GM12878 (cell line): ENCODE measurements at regions not wholly inside any gene's neighbourhood (a gene's known extent, or its start where the extent isn't known, plus 50 kb on each side); places are given as distances from the start of the nearest gene placed in this dataset.
A peak's percentile ranks its signal among the peaks of the same experiment; 100 is the strongest.

Experiments
- BCL11A ChIP-seq: IDR thresholded peaks from 2 replicates; pipeline ENCODE4 v1.6.1; 2011; ENCODE audit warnings: low read depth, low read length
- CHD4 ChIP-seq: fragments of 200-600 bp; sonication (generic); IDR thresholded peaks from 2 replicates; pipeline ENCODE4 v1.6.1; 2016; ENCODE audit warnings: mild to moderate bottlenecking
- FOS ChIP-seq: IDR thresholded peaks from 3 replicates; pipeline ENCODE4 v1.6.1; 2011; ENCODE audit warnings: borderline replicate concordance; ENCODE audit not compliant: insufficient read length; ENCODE audit errors: extremely low read depth
- HSF1 ChIP-seq: fragments of 150-350 bp; IDR thresholded peaks from 2 replicates; pipeline ENCODE4 v1.6.1; 2014; ENCODE audit warnings: mild to moderate bottlenecking, low read depth, low read length
- IRF5 ChIP-seq: fragments of 450-650 bp; IDR thresholded peaks from 2 replicates; pipeline ENCODE4 v1.6.1; 2017; ENCODE audit warnings: borderline replicate concordance
- KLF5 ChIP-seq: fragments of 450-650 bp; IDR thresholded peaks from 2 replicates; pipeline ENCODE4 v1.6.1; 2014; ENCODE audit warnings: mild to moderate bottlenecking; ENCODE audit not compliant: partially characterized antibody
- MAX ChIP-seq: IDR thresholded peaks from 2 replicates; pipeline ENCODE4 v1.6.1; 2012; ENCODE audit warnings: low read depth, low read length, improper control_type of control experiment
- MEF2B ChIP-seq: fragments of 450-650 bp; IDR thresholded peaks from 2 replicates; pipeline ENCODE4 v1.6.1; 2018; ENCODE audit warnings: mild to moderate bottlenecking, moderate library complexity; ENCODE audit not compliant: partially characterized antibody, poor library complexity, severe bottlenecking
- NBN ChIP-seq: fragments of 450-650 bp; IDR thresholded peaks from 2 replicates; pipeline ENCODE4 v1.6.1; 2016
- NFIC ChIP-seq: IDR thresholded peaks from 2 replicates; pipeline ENCODE4 v1.6.1; 2012; ENCODE audit warnings: low read depth, mild to moderate bottlenecking, inconsistent platforms, low read length, moderate library complexity
- NFYB ChIP-seq: IDR thresholded peaks from 2 replicates; pipeline ENCODE4 v1.6.1; 2011; ENCODE audit warnings: low read depth, mild to moderate bottlenecking, low read length, improper control_type of control experiment, moderate library complexity; ENCODE audit not compliant: insufficient read depth
- NR2C2 ChIP-seq: IDR thresholded peaks from 2 replicates; pipeline ENCODE4 v1.6.1; 2011; ENCODE audit warnings: borderline replicate concordance, low read depth; ENCODE audit not compliant: control insufficient read depth, insufficient read length
- NRF1 ChIP-seq: conservative IDR thresholded peaks from 2 replicates; pipeline ENCODE4 v1.6.1; 2011; ENCODE audit warnings: mild to moderate bottlenecking, low read depth, low read length, improper control_type of control experiment
- RB1 ChIP-seq: fragments of 450-650 bp; formaldehyde crosslinking; IDR thresholded peaks from 2 replicates; pipeline ENCODE4 v1.6.1; 2017; ENCODE audit warnings: mild to moderate bottlenecking, borderline replicate concordance
- RUNX3 ChIP-seq: IDR thresholded peaks from 2 replicates; pipeline ENCODE4 v1.6.1; 2012; ENCODE audit warnings: low read length, inconsistent platforms
- SP1 ChIP-seq: IDR thresholded peaks from one replicate; pipeline ENCODE4 v1.6.1; 2011; ENCODE audit warnings: low read depth, low read length
- TARDBP ChIP-seq: IDR thresholded peaks from 2 replicates; pipeline ENCODE4 v1.6.1; 2016; ENCODE audit warnings: borderline replicate concordance
- TCF12 ChIP-seq: IDR thresholded peaks from 2 replicates; pipeline ENCODE4 v1.6.1; 2011; ENCODE audit warnings: low read depth, mild to moderate bottlenecking, low read length
- TCF3 ChIP-seq: IDR thresholded peaks from 2 replicates; pipeline ENCODE4 v1.6.1; 2012; ENCODE audit warnings: low read depth, mild to moderate bottlenecking, low read length, borderline replicate concordance; ENCODE audit not compliant: insufficient read depth
- TCF7 ChIP-seq: IDR thresholded peaks from 2 replicates; pipeline ENCODE4 v1.6.1; 2014; ENCODE audit warnings: antibody characterized with exemption, borderline replicate concordance
- ZNF207 ChIP-seq: fragments of 450-650 bp; IDR thresholded peaks from 2 replicates; pipeline ENCODE4 v1.6.1; 2014; ENCODE audit warnings: antibody characterized with exemption, mild to moderate bottlenecking, borderline replicate concordance
- ZNF274 ChIP-seq: IDR thresholded peaks from one replicate; pipeline ENCODE4 v1.8.0; 2011; ENCODE audit not compliant: insufficient read length, insufficient read depth
- ZNF687 ChIP-seq: fragments of 450-650 bp; IDR thresholded peaks from 2 replicates; pipeline ENCODE4 v1.6.1; 2017; ENCODE audit warnings: mild to moderate bottlenecking, moderate library complexity
- ZZZ3 ChIP-seq: IDR thresholded peaks from 2 replicates; pipeline ENCODE4 v1.6.1; 2011; ENCODE audit warnings: low read depth; ENCODE audit not compliant: control insufficient read depth, insufficient read length

- TF ChIP-seq ZNF687 (peak; percentile 26; the same call in 1 of the 2 replicates), FOS (no peak), MAX (no peak), NR2C2 (no peak), MEF2B (peak; percentile 83), SP1 (no peak), KLF5 (no peak), ZNF207 (no peak), BCL11A (no peak), TARDBP (no peak), IRF5 (no peak), ZZZ3 (no peak), TCF12 (0 out of 2 replicates have a peak, but pooled peaks have one; percentile 37), TCF3 (no peak), ZNF274 (no peak), NFYB (no peak), TCF7 (no peak), NBN (peak; percentile 46; the same call in 1 of the 2 replicates), CHD4 (no peak), RUNX3 (peak; percentile 40; the same call in 1 of the 2 replicates), NFIC (peak; percentile 30; the same call in 1 of the 2 replicates), RB1 (no peak), HSF1 (no peak), NRF1 (no peak)
- TF ChIP-seq, all 136 proteins: peak for 8
Observed at GRCh38 chr21:25512095-25513081, 94.9 kb downstream of the MRPL39 start (continued).
